ENCODE measurements at regions not wholly inside any gene's neighbourhood (a gene's known extent, or its start where the extent isn't known, plus 50 kb on each side); places are given as distances from the start of the nearest gene placed in this dataset.

GRCh38 chr22:22141771-22142591, 102.6 kb upstream of the VPREB1 start:
- CTCF ChIA-PET: interaction anchor here (1.7 to 1.8 kb wide), 2 partner anchors 23 to 31 kb away, joined by 4 to 6 read pairs; no protein-coding TSS in a partner anchor
- POLR2A ChIA-PET: no interaction called here
- no peak for TF ChIP-seq CTCF (IDR thresholded peaks at IDR 0.05; ENCODE audit: control extremely low read depth, extremely low read depth, low read depth, missing control alignments)
- no peak for DNase-seq (ENCODE audit: extremely low spot score)

GRCh38 chr22:22141031-22141430, 103.6 kb upstream of the VPREB1 start:
- TF ChIP-seq CTCF (IDR thresholded peaks at IDR 0.05; ENCODE audit: control extremely low read depth, extremely low read depth, low read depth, missing control alignments): no peak
- DNase-seq (ENCODE audit: extremely low spot score): no peak
- ChIA-PET CTCF (no interaction called here), POLR2A (no interaction called here)

GRCh38 chr22:22139364-22139763, 105.2 kb upstream of the VPREB1 start:
- DNase-seq (ENCODE audit: extremely low spot score): no peak
- ChIA-PET POLR2A (no interaction called here), CTCF (no interaction called here)

GRCh38 chr22:22138915-22139314, 105.7 kb upstream of the VPREB1 start:
- no peak for DNase-seq (ENCODE audit: extremely low spot score)
- CTCF ChIA-PET: no interaction called here
- POLR2A ChIA-PET: interaction anchor here (0.6 kb wide), 1 partner anchor 96 kb away, joined by 3 read pairs; no protein-coding TSS in a partner anchor
- no peak for TF ChIP-seq CTCF (IDR thresholded peaks at IDR 0.05; ENCODE audit: control extremely low read depth, extremely low read depth, low read depth, missing control alignments)

More at GRCh38 chr22:22139364-22139763, 105.2 kb upstream of the VPREB1 start:
- TF ChIP-seq CTCF (IDR thresholded peaks at IDR 0.05; ENCODE audit: control extremely low read depth, extremely low read depth, low read depth, missing control alignments): no peak

GRCh38 chr22:22137891-22138290, 106.7 kb upstream of the VPREB1 start:
- ChIA-PET POLR2A (no interaction called here), CTCF (interaction anchor here (1.2 to 2.6 kb wide), 4 partner anchors 10 to 64 kb away, joined by 3 to 7 read pairs (median 4); no protein-coding TSS in a partner anchor)
- no peak for TF ChIP-seq CTCF (IDR thresholded peaks at IDR 0.05; ENCODE audit: control extremely low read depth, extremely low read depth, low read depth, missing control alignments)
- DNase-seq (ENCODE audit: extremely low spot score): no peak

- POLR2A ChIA-PET: no interaction called here
- TF ChIP-seq CTCF (IDR thresholded peaks at IDR 0.05; ENCODE audit: control extremely low read depth, extremely low read depth, low read depth, missing control alignments): no peak
- CTCF ChIA-PET: interaction anchor here (1.6 to 5.0 kb wide), 3 partner anchors 10 to 62 kb away, joined by 3 to 20 read pairs (median 7); no protein-coding TSS in a partner anchor
These were observed 110.7 kb upstream of the VPREB1 start for GRCh38 chr22:22133910-22134309.

More at GRCh38 chr22:22133910-22134309, 110.7 kb upstream of the VPREB1 start:
- DNase-seq (ENCODE audit: extremely low spot score): no peak
